Rectal smooth muscle tissue (tissue), 1 donor: ENCODE measurements at regions not wholly inside any gene's neighbourhood (a gene's known extent, or its start where the extent isn't known, plus 50 kb on each side); places are given as distances from the start of the nearest gene placed in this dataset.

Source experiments
- H3K27ac ChIP-seq: one replicate; pipeline ENCODE4 v1.7.0; 2013; ENCODE audit warnings: low read depth, low read length, inconsistent platforms
- H3K27me3 ChIP-seq: one replicate; pipeline ENCODE4 v1.7.0; 2013; ENCODE audit warnings: low read length; ENCODE audit not compliant: control insufficient read depth, insufficient read depth
- H3K36me3 ChIP-seq: one replicate; pipeline ENCODE4 v1.7.0; 2013; ENCODE audit warnings: low read length; ENCODE audit not compliant: control insufficient read depth, insufficient read depth
- H3K4me1 ChIP-seq: one replicate; pipeline ENCODE4 v1.7.0; 2013; ENCODE audit warnings: low read length; ENCODE audit not compliant: control insufficient read depth, insufficient read depth
- H3K4me3 ChIP-seq: one replicate; pipeline ENCODE4 v1.7.0; 2013; ENCODE audit warnings: low read length
- H3K9ac ChIP-seq: one replicate; pipeline ENCODE4 v1.7.0; 2013; ENCODE audit warnings: low read length

DNA sequence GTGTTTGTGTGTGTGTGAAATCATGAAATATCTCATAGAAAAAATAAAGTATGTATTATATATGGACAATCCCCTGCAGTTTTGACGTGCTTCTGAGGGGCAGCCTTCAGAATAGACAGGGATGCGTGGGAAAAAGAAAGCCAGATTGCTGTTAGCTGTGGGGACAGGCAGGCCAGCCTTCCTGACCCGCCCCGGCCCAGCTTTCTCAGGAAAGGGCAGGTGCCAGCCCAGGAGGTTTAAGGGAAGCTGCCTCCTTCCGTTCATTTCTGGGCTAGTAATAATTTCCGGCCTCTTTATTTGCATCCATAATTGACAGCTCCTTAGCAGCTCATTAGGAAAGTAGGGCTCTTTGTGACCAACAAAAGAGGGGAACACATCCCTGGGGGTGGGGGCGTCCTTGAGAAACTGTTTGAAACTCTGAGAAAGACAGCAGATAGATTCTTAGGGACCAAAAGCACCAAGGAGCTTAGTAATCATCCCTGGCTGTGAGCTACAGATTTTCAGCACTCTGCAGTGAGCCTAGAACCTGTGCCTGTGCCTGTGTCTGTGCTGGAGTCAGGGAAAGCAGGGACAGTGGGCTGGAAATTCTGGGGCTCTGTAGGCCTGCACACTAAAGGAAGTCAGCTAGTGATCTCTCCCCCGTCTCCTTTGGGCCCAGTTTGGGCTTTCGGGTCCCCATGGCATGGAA, 632.9 kb upstream of the CADM1 start:
- Histone ChIP-seq H3K27me3 (no peaks in the 10 kb centered on the region), H3K27ac (no peak overlapping the region), H3K4me3 (no peak overlapping the region), H3K36me3 (no peaks in the 10 kb centered on the region), H3K4me1 (no peaks in the 10 kb centered on the region), H3K9ac (no peak overlapping the region)

DNA sequence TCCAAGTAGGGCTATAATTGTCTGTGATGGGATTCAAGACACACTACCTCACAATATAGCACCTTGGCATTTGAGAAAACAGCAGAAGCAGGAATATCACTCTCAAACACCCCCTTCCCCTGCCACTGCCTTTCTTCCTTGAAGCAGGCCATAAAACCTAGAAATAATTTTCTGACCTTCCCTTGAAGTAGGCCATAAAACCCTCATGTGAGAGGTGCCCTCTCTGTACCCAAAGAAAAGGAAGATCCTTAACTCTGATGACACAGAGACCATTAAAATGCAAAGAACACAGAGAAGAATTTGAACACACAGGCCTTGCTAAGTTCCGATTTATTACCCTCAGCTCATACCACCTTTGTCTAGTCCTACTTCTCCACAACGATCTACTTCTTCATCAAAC, 631.7 kb upstream of the CADM1 start:
- no peaks in the 10 kb centered on the region for H3K36me3 ChIP-seq
- no peaks in the 10 kb centered on the region for H3K27me3 ChIP-seq
- H3K4me3 ChIP-seq, result no peak overlapping the region
- no peaks in the 10 kb centered on the region for H3K4me1 ChIP-seq
- H3K9ac ChIP-seq, result no peak overlapping the region
- no peak overlapping the region for H3K27ac ChIP-seq

DNA sequence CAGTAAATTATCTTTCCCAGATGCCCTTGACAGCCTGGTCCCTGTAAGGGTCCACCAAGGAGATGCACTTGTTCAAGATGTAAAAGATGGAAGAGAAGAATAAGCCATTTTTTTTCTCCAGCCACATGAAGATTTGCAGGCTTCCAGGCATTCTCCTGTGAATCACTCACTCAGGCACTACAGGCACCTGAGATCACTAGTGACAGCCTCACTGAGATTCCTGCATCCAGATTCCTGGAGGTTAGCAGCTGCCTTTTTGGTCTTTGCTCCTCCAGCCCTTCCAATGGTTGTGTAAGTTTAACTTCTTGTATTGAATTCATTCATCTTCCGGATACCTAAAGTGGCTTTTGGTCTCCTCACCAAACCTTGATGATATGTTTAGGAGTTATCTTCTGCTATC, 630.2 kb upstream of the CADM1 start:
- H3K27me3 ChIP-seq, result no peaks in the 10 kb centered on the region
- no peaks in the 10 kb centered on the region for H3K36me3 ChIP-seq
- H3K4me1 ChIP-seq, result no peaks in the 10 kb centered on the region
- H3K27ac ChIP-seq, result no peak overlapping the region
- no peak overlapping the region for H3K9ac ChIP-seq
- H3K4me3 ChIP-seq, result no peak overlapping the region

DNA sequence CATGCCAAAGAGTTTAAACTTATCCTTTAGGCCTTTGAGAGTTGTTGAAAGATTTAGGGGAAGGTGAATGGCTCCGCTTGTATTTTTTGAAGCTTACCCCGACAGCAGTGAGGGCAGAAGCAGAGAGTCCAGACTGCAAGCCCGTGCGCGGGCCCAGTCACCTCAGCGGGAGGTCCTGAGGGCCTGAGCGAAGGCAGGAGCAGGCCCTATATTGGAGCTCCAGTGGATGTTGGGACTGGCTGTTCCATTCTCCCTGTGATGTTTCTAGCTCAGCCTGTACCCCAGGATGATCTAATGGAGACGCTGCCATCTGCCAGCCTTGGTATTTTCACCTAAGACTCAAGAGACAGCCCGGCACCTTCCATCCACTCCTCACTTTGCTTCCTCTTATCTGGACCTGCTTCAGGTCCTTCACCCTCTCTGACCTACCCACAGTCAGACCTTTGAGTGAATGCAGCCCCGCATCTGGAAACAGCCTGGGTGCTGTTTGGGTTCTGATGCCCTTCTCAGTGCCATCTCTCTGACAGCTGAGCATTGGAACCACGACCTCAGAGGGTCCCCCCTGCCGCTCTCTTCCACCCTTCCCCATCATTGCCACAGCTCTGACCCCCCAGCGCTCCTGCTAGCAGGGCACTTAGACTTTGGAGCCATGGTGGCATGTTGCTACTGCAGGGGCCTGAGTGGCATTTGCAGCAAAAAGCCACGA, 628.2 kb upstream of the CADM1 start:
- H3K4me1 ChIP-seq, result no peaks in the 10 kb centered on the region
- H3K4me3 ChIP-seq, result no peak overlapping the region
- no peaks in the 10 kb centered on the region for H3K27me3 ChIP-seq
- no peak overlapping the region for H3K9ac ChIP-seq
- H3K36me3 ChIP-seq, result no peaks in the 10 kb centered on the region
- H3K27ac ChIP-seq, result no peak overlapping the region

DNA sequence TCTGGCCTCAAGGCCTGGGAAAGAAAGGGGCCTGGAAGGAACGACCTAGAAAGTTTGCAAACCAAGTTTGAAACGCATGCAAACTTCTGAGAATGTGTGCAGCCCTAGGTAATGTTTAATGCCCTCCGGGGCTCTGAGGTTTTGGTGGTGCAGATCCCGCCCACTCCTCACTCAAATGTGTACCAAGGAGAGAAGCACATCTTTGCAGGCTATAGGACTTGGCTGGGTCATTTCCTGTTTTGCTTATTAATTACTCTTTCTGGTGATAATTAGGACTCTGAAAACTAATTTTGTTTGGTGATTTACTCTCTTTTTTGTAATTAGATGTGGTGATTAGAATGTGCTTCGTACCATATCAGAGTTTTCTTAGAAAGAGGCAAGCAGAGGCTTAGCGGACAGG, 625.9 kb upstream of the CADM1 start:
- Histone ChIP-seq H3K4me3 (no peak overlapping the region), H3K9ac (no peak overlapping the region), H3K27ac (no peak overlapping the region), H3K4me1 (no peaks in the 10 kb centered on the region), H3K36me3 (no peaks in the 10 kb centered on the region), H3K27me3 (no peaks in the 10 kb centered on the region)

DNA sequence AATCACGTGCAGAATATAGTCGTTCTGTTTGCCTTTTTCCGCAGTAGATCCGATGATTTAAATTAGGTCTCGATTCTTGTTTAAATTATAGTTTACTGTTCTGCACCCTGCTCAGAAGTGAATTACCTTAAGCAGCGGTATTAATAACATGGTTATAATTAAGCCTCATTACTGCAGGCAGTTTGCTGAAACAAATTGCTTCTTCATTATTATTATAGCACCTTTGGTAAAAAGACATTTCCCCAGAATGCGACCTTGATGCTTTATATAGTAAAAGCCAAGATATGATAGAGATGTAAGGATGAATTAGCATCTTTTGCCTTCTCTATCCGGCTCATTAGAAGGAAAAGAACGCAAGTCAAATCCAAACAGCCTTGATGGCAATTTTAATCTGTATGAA, 625.2 kb upstream of the CADM1 start:
- Histone ChIP-seq H3K9ac (no peak overlapping the region), H3K4me1 (no peaks in the 10 kb centered on the region), H3K27ac (no peak overlapping the region), H3K27me3 (no peaks in the 10 kb centered on the region), H3K4me3 (no peak overlapping the region), H3K36me3 (no peaks in the 10 kb centered on the region)

DNA sequence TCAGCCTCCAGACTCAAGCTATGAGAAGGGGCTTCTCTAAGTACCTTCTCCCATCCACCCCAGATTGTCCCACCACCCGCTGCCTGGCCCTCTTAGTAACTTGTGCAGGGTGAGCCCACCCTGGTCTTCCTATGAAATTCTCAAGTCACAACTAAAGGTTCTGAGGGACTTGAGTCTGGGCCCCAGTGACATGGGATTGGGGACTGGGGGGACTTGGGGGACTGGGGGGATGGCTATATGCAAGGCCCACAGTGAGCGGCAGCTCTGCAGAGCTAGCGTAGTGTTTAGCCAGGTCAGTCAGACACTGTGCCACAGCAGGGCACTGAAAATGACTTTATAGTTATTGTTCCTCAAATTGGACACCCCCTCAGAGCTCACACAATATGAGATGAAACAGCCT, 622.3 kb upstream of the CADM1 start:
- no peaks in the 10 kb centered on the region for H3K36me3 ChIP-seq
- H3K4me3 ChIP-seq, result no peak overlapping the region
- no peaks in the 10 kb centered on the region for H3K4me1 ChIP-seq
- H3K27me3 ChIP-seq, result no peaks in the 10 kb centered on the region
- no peak overlapping the region for H3K9ac ChIP-seq
- no peak overlapping the region for H3K27ac ChIP-seq

DNA sequence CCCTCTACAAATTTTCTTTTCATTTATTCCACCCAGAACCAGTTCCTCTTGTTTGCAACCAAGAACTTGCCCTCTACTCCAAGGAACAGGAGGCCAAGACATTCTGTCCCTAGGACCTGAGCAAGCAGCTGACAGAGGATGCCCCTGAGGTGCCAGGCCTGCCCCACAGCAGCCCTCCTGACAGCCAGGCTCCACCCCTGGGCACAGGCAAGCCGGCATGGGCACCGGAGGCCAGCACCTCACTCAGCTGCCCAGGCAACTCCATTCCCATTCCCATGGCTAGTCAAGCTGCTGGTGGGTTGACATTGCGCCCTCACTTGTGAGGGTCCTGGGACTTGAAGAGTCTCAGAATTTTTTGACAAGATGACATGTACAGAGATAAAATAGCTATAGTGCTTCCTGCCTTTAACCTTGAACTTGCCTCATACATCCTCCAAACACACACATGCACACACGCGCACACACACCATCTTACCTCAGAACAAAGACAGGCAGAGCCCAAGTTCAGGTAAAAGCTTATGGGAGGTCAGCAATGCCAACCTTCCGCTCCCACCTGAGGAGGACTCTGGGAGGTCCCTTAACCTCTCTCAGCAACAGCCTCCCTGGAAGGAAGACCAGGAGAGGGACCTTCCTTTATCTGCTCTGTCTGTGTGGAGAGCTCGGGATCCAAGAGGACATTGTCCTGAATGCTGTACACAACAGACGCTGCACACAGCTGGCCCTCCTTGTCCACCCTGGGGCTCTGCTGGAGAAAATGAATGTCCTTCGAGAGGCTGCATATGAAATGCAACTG, 620.9 kb upstream of the CADM1 start:
- H3K27me3 ChIP-seq, result no peaks in the 10 kb centered on the region
- H3K36me3 ChIP-seq, result no peaks in the 10 kb centered on the region
- H3K4me3 ChIP-seq, result no peak overlapping the region
- H3K9ac ChIP-seq, result no peak overlapping the region
- H3K4me1 ChIP-seq, result no peaks in the 10 kb centered on the region
- H3K27ac ChIP-seq, result no peak overlapping the region

DNA sequence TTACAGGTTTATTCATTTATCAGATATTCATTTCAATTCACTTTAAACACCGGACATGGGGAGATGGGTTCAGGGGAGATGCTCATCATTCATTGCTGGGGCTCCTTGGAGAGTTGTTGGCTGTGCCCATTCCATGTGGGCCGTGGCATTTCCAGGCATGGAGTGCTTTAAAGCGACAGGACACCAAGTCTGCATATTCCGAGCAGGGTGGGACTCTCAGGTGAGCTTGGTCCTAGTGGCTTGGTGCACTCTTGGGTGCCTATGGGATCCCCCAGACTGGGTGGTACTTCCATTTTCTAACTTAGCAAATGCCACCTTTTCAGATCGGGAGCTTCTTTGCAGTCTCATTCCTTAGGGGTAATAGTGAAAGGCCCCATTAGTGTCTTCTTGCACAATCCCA, 619.5 kb upstream of the CADM1 start:
- Histone ChIP-seq H3K27me3 (no peaks in the 10 kb centered on the region), H3K27ac (no peak overlapping the region), H3K4me3 (no peak overlapping the region), H3K9ac (no peak overlapping the region), H3K36me3 (no peaks in the 10 kb centered on the region), H3K4me1 (no peaks in the 10 kb centered on the region)

DNA sequence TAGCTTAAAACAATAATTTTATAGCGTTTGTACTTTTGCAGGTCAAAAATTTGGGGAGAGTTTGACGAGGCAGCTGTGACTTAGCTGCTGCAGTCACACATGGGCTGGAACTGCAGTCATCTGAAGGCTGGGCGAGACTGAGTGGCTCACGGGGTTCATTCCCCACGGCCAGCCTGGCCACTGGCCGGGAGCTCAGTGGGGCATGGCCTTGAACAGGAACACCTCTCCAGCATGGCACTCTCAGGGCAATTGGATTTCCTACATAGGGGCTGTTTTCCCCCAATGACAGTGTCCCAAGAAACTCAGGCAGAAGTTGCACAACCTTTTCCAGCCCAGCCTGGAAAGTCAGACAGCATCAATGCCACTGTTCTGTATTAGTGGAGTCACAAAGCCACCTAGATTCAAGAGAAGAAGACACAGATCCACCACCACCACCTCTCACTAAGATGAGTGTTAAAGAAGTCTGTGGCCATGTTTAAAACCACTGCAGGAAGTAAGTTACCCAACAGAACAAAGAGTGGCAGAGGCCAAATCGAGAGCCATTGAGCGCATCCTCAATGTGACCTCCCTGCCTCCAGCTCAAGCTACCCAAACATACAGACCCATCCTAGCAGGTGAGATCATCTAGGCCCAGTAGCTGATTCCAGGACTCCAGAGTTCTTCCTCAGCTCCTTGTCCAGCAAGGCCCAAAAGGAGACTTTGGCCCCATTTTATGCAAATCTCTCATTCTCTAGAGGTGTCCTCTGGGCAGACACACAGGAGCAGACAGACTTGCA, 618.7 kb upstream of the CADM1 start:
- H3K27ac ChIP-seq, result no peak overlapping the region
- H3K27me3 ChIP-seq, result no peaks in the 10 kb centered on the region
- no peaks in the 10 kb centered on the region for H3K36me3 ChIP-seq
- H3K9ac ChIP-seq, result no peak overlapping the region
- no peak overlapping the region for H3K4me3 ChIP-seq
- H3K4me1 ChIP-seq, result no peaks in the 10 kb centered on the region

DNA sequence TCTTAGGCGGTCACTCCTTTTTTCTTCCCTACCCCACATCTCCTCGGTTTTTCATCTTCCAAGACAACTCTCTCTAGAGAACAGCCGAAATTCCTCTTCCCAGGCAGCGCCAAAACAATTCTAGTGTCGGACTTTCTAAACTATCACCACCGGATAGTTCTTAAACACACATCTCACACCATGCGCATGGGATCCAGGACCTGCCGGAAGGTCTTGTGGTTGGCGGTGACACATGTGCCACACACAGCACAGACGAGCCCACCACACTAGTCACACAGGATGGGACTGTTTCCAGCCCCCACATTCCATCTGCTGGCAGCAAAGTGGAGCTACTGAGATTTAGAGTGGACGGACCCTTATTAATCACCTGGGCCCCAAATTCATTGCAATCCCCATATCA, 614.9 kb upstream of the CADM1 start:
- Histone ChIP-seq H3K27ac (no peak overlapping the region), H3K9ac (no peak overlapping the region), H3K36me3 (no peaks in the 10 kb centered on the region), H3K4me1 (no peaks in the 10 kb centered on the region), H3K4me3 (no peak overlapping the region), H3K27me3 (no peaks in the 10 kb centered on the region)

DNA sequence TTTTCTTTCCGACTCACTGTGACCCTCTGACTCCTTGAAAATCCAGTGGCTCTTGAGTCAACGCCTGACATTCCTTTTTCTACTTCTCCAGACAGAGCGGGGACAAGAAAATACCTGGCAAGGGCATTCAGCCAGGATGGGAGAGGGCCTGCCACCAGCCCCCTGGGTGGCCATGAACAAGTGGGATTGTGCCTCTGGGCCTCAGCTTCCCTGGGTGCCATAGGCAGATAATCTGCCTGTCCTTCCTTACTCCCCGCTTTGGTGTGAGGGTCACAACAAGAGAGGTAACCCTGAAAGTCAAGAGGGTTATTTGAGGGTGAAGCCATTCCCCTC, 613.9 kb upstream of the CADM1 start:
- no peaks in the 10 kb centered on the region for H3K36me3 ChIP-seq
- H3K27me3 ChIP-seq, result no peaks in the 10 kb centered on the region
- H3K4me1 ChIP-seq, result no peaks in the 10 kb centered on the region
- H3K4me3 ChIP-seq, result no peak overlapping the region
- H3K9ac ChIP-seq, result no peak overlapping the region
- no peak overlapping the region for H3K27ac ChIP-seq
